GM12864 (cell line): ENCODE measurements at regions not wholly inside any gene's neighbourhood (a gene's known extent, or its start where the extent isn't known, plus 50 kb on each side); places are given as distances from the start of the nearest gene placed in this dataset.

Source experiments
- DNase-seq: peaks from one replicate; pipeline ENCODE4 v3.0.0-alpha.2; 2011; ENCODE audit warnings: low read depth
- H3K4me3 ChIP-seq: 2 replicates; pipeline ENCODE4 v1.5.1; 2011; ENCODE audit warnings: mild to moderate bottlenecking, low read depth, low read length, control low read depth
- TF ChIP-seq, protein P1 (sequence below): IDR thresholded peaks from 2 replicates; pipeline ENCODE4 v1.5.1; 2011; ENCODE audit warnings: low read depth, mild to moderate bottlenecking, moderate library complexity, low read length, control low read depth, inconsistent platforms; ENCODE audit errors: missing control alignments

DNA sequence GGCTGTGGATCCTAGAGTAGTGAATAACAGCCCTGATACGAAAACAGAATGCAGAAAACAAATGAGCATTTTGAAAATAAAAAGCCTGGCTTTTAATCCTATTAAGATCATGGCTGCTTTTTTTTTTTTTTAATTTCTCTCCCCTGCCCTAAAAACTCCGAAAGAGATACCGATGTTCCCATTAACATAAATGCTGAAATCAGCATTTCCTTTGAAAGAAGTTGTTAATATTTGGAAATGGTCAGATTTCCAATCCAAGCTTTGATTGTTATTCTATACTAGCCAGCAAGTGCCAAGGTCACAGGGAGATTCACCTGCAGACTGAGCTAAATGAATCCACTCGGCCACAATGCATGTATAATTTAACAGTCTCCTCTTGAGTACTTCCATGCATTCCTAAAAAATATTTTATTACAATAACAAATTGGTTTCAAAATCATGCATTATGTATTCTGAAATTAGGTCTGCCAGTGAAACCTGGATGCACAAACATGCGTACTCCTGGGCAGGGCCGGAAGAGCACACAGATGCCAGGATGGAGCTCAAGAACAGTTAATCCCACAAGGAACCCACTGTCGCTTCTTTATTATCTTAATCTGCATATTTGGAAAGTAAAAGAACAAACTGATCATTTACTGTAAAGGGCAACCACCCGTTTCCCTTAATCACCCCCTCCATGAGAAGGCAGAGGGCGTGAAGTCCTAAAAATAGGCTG lies 521.5 kb upstream of the ZFHX3 start:
- H3K4me3 ChIP-seq: no peak overlapping the region
- TF ChIP-seq, protein P1, sequence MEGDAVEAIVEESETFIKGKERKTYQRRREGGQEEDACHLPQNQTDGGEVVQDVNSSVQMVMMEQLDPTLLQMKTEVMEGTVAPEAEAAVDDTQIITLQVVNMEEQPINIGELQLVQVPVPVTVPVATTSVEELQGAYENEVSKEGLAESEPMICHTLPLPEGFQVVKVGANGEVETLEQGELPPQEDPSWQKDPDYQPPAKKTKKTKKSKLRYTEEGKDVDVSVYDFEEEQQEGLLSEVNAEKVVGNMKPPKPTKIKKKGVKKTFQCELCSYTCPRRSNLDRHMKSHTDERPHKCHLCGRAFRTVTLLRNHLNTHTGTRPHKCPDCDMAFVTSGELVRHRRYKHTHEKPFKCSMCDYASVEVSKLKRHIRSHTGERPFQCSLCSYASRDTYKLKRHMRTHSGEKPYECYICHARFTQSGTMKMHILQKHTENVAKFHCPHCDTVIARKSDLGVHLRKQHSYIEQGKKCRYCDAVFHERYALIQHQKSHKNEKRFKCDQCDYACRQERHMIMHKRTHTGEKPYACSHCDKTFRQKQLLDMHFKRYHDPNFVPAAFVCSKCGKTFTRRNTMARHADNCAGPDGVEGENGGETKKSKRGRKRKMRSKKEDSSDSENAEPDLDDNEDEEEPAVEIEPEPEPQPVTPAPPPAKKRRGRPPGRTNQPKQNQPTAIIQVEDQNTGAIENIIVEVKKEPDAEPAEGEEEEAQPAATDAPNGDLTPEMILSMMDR: no peak
- no peak for DNase-seq

DNA sequence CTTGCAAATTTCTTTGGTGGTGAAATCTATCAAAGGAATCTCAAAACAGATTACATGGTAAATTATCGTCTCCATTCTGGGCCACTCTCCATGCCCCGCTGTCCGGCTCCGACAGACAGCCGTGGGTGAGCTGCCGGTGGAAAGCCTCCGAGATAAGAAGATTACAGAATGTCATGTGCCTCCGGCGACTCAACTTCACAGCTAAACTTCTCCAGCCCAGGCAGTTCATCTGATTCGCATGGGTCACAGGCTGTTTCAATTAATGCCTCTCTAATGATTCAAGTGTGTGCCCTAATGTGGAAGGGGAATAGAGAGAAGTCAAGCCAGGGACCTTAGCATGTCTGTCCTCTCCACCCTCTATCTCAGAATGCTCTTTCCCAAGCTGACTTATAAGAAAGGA lies 520.8 kb upstream of the ZFHX3 start:
- no peak overlapping the region for H3K4me3 ChIP-seq
- no peak for DNase-seq
- TF ChIP-seq, protein P1: no peak

DNA sequence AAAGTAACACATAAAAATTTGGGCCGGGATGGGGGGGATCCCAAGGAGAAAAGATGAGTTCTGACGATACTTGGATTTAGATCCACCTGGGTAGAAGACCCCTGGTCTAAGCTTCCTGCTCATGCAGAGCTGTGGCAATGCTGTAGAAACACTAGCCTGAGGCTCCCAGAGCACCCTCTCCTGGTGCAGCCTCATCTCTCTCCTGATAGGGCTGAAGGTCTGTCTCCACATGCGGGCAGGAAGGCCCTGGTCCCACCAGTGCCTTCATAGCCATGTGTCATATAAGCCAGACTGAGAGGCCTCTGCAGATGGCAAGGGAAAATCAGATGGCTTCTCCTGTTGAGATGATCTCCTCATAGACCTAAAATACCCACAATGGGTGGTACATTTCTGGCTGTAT lies 518.0 kb upstream of the ZFHX3 start:
- DNase-seq: no peak
- TF ChIP-seq, protein P1: no peak
- no peak overlapping the region for H3K4me3 ChIP-seq

DNA sequence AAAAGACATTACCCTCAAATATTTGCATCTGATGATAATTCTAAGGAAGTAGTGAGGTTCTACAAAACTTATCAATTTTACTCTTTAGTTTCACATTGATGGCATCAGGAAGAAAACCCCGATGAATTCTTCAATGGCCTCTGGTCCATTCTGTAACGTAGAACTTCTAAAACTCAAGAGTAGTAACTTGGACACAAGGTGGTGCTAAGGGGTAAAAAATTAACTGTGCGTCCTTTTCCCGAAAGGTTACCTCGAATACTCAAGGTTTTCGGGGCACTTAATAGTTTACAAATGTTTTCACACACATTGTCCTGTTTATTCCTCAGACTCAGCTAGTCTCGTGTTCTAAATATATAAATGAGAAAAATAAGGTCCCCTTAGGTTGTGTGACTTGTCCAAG lies 517.3 kb upstream of the ZFHX3 start:
- no peak for DNase-seq
- TF ChIP-seq, protein P1: peak; percentile 24
- no peak overlapping the region for H3K4me3 ChIP-seq

DNA sequence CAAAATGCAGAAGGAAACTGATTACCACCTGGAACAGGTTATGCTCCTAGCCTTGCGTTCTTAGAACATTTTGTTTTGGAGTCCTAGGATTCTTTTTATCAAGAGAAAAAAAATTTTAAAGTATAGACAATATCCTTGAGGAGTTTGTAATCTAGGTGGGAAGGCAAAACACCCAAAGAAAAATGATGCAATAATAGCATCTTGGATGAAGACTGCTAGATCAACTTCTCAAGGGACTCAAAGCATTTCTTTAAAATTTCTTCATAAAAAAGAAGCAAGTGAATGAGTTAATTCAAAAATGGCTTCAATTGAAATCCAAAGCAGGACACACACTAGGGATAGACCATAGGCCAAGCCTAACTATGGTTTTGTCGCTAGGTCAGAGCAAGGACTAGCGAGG lies 515.8 kb upstream of the ZFHX3 start:
- no peak for DNase-seq
- TF ChIP-seq, protein P1: no peak
- H3K4me3 ChIP-seq: no peak overlapping the region

DNA sequence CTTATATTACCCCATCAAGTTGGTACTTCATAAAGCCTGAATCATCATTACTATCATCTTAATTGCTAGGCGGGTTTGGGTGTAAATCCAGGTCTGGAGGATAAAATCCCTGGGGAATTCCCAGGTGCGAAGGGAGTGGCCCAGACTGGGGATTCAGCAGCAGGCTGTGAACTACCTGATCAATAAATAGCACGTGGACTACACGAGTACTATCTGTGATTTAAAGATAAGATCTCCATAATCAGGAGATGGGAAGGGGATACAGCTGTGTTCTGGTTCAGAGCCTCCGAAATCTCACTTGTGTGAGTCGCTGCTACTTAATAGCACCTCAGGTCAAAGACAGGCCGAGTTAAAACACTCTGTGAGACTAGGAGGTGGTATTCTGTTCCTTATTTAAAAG lies 512.6 kb upstream of the ZFHX3 start:
- no peak overlapping the region for H3K4me3 ChIP-seq
- DNase-seq: no peak
- TF ChIP-seq, protein P1: no peak

DNA sequence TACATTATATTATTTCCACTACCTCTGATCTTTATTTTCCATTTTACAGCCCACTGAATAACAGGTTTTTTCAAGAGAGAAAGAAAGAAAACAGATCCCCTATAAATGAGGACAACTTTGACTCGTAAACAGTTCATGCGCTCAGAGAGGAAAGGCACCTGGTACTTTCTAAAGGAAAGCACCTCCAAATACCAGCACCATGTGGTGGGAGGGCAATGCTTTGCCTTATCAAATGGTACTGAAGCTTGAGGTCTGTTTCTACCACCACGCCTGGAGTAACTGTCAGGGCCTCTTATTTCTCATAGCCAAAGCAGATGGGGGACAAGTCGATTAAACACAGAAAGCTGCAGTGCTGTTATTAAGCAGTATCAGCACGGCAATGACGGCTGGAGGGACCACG lies 510.3 kb upstream of the ZFHX3 start:
- peak; percentile 16 for DNase-seq
- TF ChIP-seq, protein P1: no peak
- no peak overlapping the region for H3K4me3 ChIP-seq
